ENCODE measurements at regions not wholly inside any gene's neighbourhood (a gene's known extent, or its start where the extent isn't known, plus 50 kb on each side); places are given as distances from the start of the nearest gene placed in this dataset.

GRCh38 chr7:86592185-86592584, 51.5 kb upstream of the GRM3 start:
- no peak for TF ChIP-seq CTCF (IDR thresholded peaks at IDR 0.05; ENCODE audit: control insufficient read depth, insufficient read depth, low read depth, low read length, missing control alignments)
- no peak overlapping the region for H3K4me3 ChIP-seq (ENCODE audit: control insufficient read depth, low read depth, low read length)
- DNase-seq (ENCODE audit: low read depth) = no peak

- no peak for TF ChIP-seq CTCF (IDR thresholded peaks at IDR 0.05; ENCODE audit: control insufficient read depth, insufficient read depth, low read depth, low read length, missing control alignments)
- DNase-seq (ENCODE audit: low read depth) = no peak
- no peak overlapping the region for H3K4me3 ChIP-seq (ENCODE audit: control insufficient read depth, low read depth, low read length)
These were observed 69.7 kb upstream of the GRM3 start for GRCh38 chr7:86574006-86574405.

- no peak for TF ChIP-seq CTCF (IDR thresholded peaks at IDR 0.05; ENCODE audit: control insufficient read depth, insufficient read depth, low read depth, low read length, missing control alignments)
- H3K4me3 ChIP-seq (ENCODE audit: control insufficient read depth, low read depth, low read length) = no peak overlapping the region
- DNase-seq (ENCODE audit: low read depth) = no peak
These were observed 84.8 kb upstream of the GRM3 start for GRCh38 chr7:86558680-86559501.

GRCh38 chr7:86534641-86535040, 109.1 kb upstream of the GRM3 start:
- DNase-seq (ENCODE audit: low read depth) = no peak
- TF ChIP-seq CTCF (IDR thresholded peaks at IDR 0.05; ENCODE audit: control insufficient read depth, insufficient read depth, low read depth, low read length, missing control alignments) = no peak
- H3K4me3 ChIP-seq (ENCODE audit: control insufficient read depth, low read depth, low read length) = no peak overlapping the region

- no peak for TF ChIP-seq CTCF (IDR thresholded peaks at IDR 0.05; ENCODE audit: control insufficient read depth, insufficient read depth, low read depth, low read length, missing control alignments)
- no peak overlapping the region for H3K4me3 ChIP-seq (ENCODE audit: control insufficient read depth, low read depth, low read length)
- no peak for DNase-seq (ENCODE audit: low read depth)
These were observed 139.5 kb upstream of the GRM3 start for GRCh38 chr7:86504229-86504628.

GRCh38 chr7:86499986-86500385, 143.7 kb upstream of the GRM3 start:
- TF ChIP-seq CTCF (IDR thresholded peaks at IDR 0.05; ENCODE audit: control insufficient read depth, insufficient read depth, low read depth, low read length, missing control alignments) = no peak
- H3K4me3 ChIP-seq (ENCODE audit: control insufficient read depth, low read depth, low read length) = no peak overlapping the region
- DNase-seq (ENCODE audit: low read depth) = no peak
